GM21723 (cell line): ENCODE measurements at regions not wholly inside any gene's neighbourhood (a gene's known extent, or its start where the extent isn't known, plus 50 kb on each side); places are given as distances from the start of the nearest gene placed in this dataset.
"Not testable (repeated sequence)": the region's sequence is repeated elsewhere in the genome, so short reads cannot be mapped to it uniquely, and the experiment has no call there.

ENCODE experiments used
- ATAC-seq: cut with Tn5 transposase; IDR thresholded peaks from one replicate; pipeline ENCODE4 v1.9.1; 2021; ENCODE audit warnings: mild to moderate bottlenecking, moderate library complexity; ENCODE audit not compliant: unreplicated experiment

GRCh38 chr11:100576718-100577021 lies 110.4 kb upstream of the ARHGAP42 start:
- ATAC-seq: no peak

GRCh38 chr11:100578831-100579311 lies 108.2 kb upstream of the ARHGAP42 start:
- ATAC-seq: no peak

- ATAC-seq: no peak
Observed at GRCh38 chr11:100581318-100581717, 105.8 kb upstream of the ARHGAP42 start.

GRCh38 chr11:100584201-100584985 lies 102.7 kb upstream of the ARHGAP42 start:
- ATAC-seq: no peak

GRCh38 chr11:100585728-100586127 lies 101.4 kb upstream of the ARHGAP42 start:
- ATAC-seq: no peak

GRCh38 chr11:100586361-100587101 lies 100.6 kb upstream of the ARHGAP42 start:
- no peak for ATAC-seq

GRCh38 chr11:100592619-100593260 lies 94.3 kb upstream of the ARHGAP42 start:
- no peak for ATAC-seq

GRCh38 chr11:100593291-100593690 lies 93.8 kb upstream of the ARHGAP42 start:
- ATAC-seq: no peak

GRCh38 chr11:100594320-100594719 lies 92.8 kb upstream of the ARHGAP42 start:
- no peak for ATAC-seq

GRCh38 chr11:100600941-100601340 lies 86.1 kb upstream of the ARHGAP42 start:
- no peak for ATAC-seq

- ATAC-seq: no peak
Observed at GRCh38 chr11:100602716-100603115, 84.4 kb upstream of the ARHGAP42 start.

- ATAC-seq: not testable (repeated sequence)
Observed at GRCh38 chr11:100607761-100608160, 79.3 kb upstream of the ARHGAP42 start.

GRCh38 chr11:100612766-100613165 lies 74.3 kb upstream of the ARHGAP42 start:
- peak; percentile 94 for ATAC-seq

- no peak for ATAC-seq
Observed at GRCh38 chr11:100618914-100619313, 68.2 kb upstream of the ARHGAP42 start.

- no peak for ATAC-seq
Observed at GRCh38 chr11:100619484-100619883, 67.6 kb upstream of the ARHGAP42 start.

- ATAC-seq: no peak
Observed at GRCh38 chr11:100622404-100622803, 64.7 kb upstream of the ARHGAP42 start.

GRCh38 chr11:100624346-100624745 lies 62.7 kb upstream of the ARHGAP42 start:
- no peak for ATAC-seq

- no peak for ATAC-seq
Observed at GRCh38 chr11:100625041-100625440, 62.0 kb upstream of the ARHGAP42 start.

- no peak for ATAC-seq
Observed at GRCh38 chr11:100629671-100630070, 57.4 kb upstream of the ARHGAP42 start.

- ATAC-seq: no peak
Observed at GRCh38 chr11:100630898-100631297, 56.2 kb upstream of the ARHGAP42 start.

- ATAC-seq: no peak
Observed at GRCh38 chr11:100631316-100631715, 55.8 kb upstream of the ARHGAP42 start.

GRCh38 chr11:100632941-100633452 lies 54.1 kb upstream of the ARHGAP42 start:
- no peak for ATAC-seq
